Panc1 (cell line): ENCODE measurements at regions not wholly inside any gene's neighbourhood (a gene's known extent, or its start where the extent isn't known, plus 50 kb on each side); places are given as distances from the start of the nearest gene placed in this dataset.

ENCODE experiments used
- CTCF ChIP-seq: fragments of 450-650 bp; IDR thresholded peaks from 2 replicates; pipeline ENCODE4 v1.5.1; 2017; ENCODE audit warnings: mild to moderate bottlenecking
- REST ChIP-seq, 2 experiments: IDR thresholded peaks; 2 replicates each; pipeline ENCODE4 v1.6.1; 2011 to 2012; ENCODE audit warnings: low read depth in 2 of 2, control low read depth in 1 of 2, low read length in 1 of 2, mild to moderate bottlenecking in 1 of 2, moderate library complexity in 1 of 2; ENCODE audit not compliant: insufficient read depth in 1 of 2
- TCF7L2 ChIP-seq: IDR thresholded peaks from 2 replicates; pipeline ENCODE4 v1.6.1; 2011; ENCODE audit warnings: mild to moderate bottlenecking, low read depth, low read length, inconsistent platforms

- TF ChIP-seq CTCF (no peak), REST (IDR thresholded peaks at IDR 0.05; ENCODE audit: insufficient read depth in 1 of 2, low read depth in 2 of 2, low read length in 1 of 2) (no peak), TCF7L2 (no peak)
These were observed 62.9 kb upstream of the MOCS1 start for GRCh38 chr6:39997101-39997635.
